Pons (tissue), 1 donor: ENCODE measurements at regions not wholly inside any gene's neighbourhood (a gene's known extent, or its start where the extent isn't known, plus 50 kb on each side); places are given as distances from the start of the nearest gene placed in this dataset.
A peak's percentile ranks its signal among the peaks of the same experiment; 100 is the strongest.
"Not testable (repeated sequence)": the region's sequence is repeated elsewhere in the genome, so short reads cannot be mapped to it uniquely, and the experiment has no call there.

Experiments
- DNase-seq: peaks from one replicate; pipeline ENCODE4 v3.0.0-alpha.2; 2016; ENCODE audit warnings: low spot score

DNA sequence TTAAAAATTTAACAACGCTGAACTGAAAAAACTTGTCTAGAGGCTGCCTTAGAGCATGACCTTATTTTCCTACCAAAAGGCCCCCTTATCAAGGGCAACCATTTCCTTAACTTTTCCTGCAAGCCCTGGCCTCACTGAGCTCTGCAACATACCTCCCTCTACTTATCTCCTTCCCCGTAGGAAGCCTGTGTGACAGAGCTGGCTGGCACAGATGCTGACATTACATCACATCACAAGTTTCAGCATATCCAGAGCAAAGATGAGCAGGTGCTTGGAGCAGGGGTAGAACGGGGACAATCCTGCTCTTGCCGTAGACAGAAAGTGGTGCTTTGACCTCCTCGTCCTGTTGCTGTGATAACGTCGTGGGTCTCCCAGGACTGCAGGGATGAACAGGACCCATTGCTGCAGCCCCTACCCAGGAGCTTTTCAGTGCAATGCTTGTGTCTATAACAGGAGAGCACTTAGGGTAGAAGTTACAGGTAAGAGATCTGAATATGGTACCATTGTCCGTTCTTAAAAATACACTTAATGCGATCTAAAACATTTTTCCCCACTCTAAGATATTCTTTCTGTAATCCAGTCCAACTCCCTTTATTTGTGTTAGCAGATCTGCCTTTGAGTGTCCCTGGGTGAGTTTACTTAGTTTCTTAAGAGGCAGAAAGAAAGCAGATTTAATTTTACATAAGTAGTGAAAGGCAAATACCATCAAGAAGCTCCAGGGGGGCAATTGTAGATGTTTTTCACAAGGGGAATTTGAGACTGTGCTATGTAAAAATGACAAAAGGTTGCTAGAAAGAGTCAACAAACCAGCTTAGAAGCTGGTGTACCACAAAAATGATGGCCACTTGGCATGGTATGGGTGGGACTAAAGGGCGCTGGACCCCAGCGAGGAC, 101.9 kb upstream of the EFNA5 start:
- DNase-seq = no peak

GRCh38 chr5:107771926-107772325, 101.2 kb upstream of the EFNA5 start:
- DNase-seq = no peak

GRCh38 chr5:107770051-107770450, 99.3 kb upstream of the EFNA5 start:
- DNase-seq = no peak

GRCh38 chr5:107769519-107769918, 98.8 kb upstream of the EFNA5 start:
- DNase-seq = no peak

DNA sequence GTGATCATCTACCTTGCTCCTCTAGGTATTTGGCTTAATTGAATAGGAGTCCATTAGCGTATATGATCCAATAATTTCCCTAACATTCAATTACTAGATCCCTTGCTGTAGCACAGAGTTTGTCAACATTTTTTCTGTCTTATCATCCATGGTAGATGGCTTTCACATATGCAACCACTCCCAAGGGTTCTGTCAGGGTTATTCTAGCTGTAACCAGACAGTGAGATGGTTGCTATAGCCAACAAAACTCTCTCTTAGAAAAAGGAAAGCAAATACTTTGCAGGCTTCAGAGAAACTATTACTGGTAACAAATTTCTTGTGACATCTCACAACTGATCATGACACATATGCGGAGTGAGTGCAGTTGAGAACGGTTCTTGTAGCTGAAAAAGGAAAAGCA, 96.2 kb upstream of the EFNA5 start:
- DNase-seq = no peak

GRCh38 chr5:107766439-107766838, 95.7 kb upstream of the EFNA5 start:
- no peak for DNase-seq

DNA sequence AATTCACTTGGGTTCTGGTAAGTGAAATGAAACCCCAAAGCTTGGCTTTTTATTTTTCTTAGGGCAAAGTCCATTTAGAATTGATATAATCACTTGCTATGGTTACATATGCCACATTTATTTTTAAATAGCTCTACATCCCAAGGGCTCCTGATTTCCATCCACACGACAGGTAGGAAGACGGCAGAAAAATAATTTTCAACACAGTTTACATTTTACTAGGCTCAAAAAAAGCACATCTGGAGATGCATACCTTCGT, 95.0 kb upstream of the EFNA5 start:
- DNase-seq = no peak

DNA sequence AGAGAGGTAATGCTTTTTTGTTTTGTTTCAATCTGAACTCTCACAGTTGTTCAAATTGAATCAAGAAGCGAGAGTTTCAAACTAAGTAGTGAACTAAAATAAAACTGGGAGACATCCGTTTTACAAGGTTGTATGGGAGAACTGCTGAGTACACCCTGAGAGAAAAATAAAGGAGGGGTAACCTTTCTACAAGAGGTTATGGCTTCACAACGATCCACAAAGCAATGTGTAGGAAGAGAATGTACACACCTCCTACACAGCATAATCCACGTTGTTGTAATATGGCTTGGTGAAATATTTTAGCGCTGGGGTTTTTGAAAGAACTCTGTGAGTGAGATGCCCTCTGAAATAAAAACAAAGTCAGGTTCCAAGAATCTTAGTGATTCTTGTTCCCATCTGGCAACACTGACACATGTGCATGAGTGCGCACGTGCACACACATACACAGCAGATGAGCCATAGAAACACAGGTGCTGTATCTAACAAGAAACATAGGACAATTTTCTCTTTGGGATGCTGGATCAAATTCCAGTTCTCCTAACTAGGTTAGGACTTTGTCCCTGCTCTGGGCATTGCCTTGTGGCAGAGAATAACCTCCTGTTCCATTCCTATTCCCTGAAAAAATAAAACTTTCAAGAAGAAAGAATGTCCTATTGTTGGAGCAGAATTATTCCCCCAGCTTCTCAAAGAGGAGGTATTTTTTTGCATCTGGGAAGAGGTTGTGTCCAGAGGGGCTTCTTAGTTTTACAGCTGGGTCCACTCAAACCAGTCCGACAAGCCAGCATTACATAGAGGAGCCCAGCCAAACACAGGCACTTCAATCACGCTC, 94.5 kb upstream of the EFNA5 start:
- DNase-seq = no peak

- no peak for DNase-seq
These were observed 93.5 kb upstream of the EFNA5 start for GRCh38 chr5:107764282-107764681.

DNA sequence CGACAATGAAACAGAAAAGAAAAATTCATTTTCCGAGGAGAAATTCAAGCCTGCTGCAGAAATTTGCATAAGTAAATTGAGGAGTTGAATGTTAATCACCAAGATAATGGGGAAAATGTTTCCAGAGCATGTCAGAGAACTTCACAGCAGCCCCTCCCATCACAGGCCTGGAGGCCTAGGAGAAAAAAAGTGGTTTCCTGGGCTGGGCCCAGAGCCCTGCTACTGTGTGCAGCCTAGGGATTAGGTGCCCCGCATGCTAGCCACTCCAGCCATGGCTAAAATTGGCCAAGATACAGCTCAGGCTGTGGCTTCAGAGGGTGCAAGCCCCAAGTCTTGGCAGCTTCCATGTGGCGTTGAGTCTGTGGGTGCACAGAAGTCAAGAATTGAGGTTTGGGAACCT, 82.7 kb upstream of the EFNA5 start:
- no peak for DNase-seq

- DNase-seq = no peak
These were observed 73.9 kb upstream of the EFNA5 start for GRCh38 chr5:107744418-107745330.

DNA sequence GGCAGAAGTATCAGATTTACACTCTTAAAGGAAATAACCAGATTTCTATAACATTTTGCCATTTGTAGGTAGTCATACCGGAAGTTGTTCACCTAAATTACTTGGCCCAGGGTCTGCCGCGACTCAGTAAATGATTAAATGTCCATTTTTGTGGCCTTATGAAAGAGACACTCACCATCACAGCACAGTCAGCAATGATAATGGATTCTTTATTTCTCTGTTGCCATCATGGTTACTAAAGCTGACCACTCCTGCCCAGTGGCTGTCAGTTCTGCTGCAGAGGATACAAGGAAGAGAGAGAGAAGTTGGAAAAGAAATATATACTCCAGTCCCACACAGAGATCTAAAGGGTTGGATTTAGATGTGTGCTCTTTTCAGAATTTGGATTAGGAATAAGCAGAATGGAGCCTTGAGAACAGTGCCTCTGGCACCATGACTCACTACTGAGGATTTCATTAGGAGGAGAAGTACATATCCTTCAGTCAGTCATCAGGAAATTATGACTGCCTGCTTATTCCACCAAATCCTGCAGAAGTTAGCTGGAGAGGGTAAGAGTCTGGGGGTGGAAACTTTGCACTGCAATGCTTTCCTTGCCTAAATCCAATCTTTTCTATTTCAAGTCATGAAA, 72.8 kb upstream of the EFNA5 start:
- peak; percentile 2 for DNase-seq

DNA sequence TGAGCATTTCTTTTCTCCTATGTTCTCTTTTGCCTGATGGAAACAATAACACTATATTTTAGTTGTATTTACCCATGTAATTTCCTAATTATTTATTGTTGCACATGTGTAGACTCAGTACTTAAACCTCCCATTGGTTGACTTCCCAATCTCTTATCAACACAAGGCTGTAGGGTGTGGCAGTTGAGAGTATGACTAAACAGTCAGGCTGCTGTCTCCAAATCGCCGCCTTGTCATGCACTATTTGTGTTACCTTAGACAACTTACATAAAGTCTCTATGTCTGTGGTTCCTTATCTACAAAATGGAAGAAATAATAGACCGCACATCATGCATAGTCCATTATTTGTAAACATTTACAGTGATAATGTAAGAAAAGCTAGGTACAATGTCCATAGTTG, 68.9 kb upstream of the EFNA5 start:
- DNase-seq = no peak

- no peak for DNase-seq
These were observed 65.9 kb upstream of the EFNA5 start for GRCh38 chr5:107736638-107737037.

DNA sequence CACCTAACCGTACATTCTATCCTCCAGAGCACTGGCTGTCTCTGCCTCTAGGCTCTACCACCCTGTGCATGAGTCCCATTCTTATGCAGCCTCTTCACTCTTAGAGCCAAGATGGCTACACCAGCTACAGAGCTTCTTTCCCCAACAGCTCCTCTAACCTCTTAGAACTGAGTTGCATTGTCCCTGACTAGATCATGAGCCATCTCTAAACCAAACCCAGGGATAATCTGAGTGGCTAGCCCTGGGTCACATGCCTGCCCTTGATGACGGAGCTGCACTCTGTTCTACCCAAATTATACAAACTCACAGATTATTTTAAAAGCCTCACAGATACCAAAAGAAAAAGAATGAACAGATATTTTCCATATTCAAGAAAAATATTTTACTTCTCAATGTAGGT, 65.4 kb upstream of the EFNA5 start:
- not testable (repeated sequence) for DNase-seq

DNA sequence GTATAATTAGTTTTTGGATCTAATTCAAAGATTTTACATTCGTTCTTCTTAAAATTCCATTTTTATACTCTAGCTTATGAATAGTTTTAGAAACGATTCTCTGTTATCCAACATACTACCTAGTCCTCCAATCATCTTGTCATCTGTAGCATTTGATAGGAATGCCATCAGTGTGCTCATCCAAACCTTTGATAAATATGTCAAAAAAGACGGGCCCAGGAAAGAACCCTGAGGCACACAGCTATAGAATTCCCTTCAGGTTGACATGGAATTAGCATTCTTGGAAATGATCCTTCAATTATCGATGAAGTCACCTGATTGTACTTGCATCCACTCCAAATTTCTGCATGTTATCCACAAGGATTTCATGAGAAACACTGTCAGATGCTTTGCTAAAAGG, 64.8 kb upstream of the EFNA5 start:
- DNase-seq = no peak

GRCh38 chr5:107726896-107727295, 56.2 kb upstream of the EFNA5 start:
- no peak for DNase-seq

DNA sequence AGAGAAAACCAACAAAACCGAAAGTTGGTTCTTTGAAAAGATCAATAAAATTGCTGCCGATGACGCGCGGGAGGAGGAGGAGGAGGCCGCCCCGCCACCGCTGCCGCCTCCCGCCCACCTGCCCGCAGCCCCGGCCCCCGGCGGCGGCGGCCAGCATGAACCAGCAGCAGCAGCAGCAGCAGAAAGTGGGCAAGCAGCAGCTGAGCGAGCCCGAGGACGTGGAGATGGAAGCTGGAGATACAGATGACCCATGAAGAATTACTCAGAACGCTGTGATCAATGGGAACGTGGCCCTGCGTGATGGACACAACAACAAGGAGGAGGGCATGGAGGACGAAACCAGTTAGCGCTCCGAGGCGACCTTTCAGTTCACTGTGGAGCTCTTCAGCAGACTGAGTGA, 53.9 kb upstream of the EFNA5 start:
- no peak for DNase-seq

DNA sequence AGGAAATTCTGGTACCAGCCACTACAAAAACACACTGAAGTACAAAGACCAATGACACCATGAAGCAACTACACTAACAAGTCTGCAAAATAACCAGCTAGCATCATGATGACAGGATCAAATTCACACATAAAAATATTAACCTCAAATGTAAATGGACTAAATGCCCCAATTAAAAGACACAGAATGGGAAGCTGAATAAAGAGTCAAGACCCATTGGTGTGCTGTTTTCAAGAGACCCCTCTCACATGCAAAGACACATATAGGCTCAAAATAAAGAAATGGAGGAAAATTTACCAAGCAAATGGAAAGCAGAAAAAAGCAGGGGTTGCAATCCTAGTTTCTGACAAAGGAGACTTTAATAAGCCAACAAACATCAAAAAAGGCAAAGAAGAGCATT, 50.5 kb upstream of the EFNA5 start:
- not testable (repeated sequence) for DNase-seq
